ENCODE measurements at regions not wholly inside any gene's neighbourhood (a gene's known extent, or its start where the extent isn't known, plus 50 kb on each side); places are given as distances from the start of the nearest gene placed in this dataset.

- no peak for ATAC-seq
- H3K36me3 Mint-ChIP-seq (ENCODE audit: low read depth) = no peaks in the 10 kb centered on the region
Measured at GRCh38 chr17:72219137-72219823, 98.5 kb downstream of the SOX9 start.

GRCh38 chr17:72219824-72220493, 99.1 kb downstream of the SOX9 start:
- Mint-ChIP-seq H3K36me3 (ENCODE audit: low read depth) (no peaks in the 10 kb centered on the region), H3K9me3 (ENCODE audit: insufficient read depth) (no peaks in the 10 kb centered on the region), H3K4me1 (ENCODE audit: low read depth) (no peaks in the 10 kb centered on the region), H3K27me3 (ENCODE audit: low read depth) (peaks cover 24% of the 10 kb centered on the region), H3K27ac (no peak overlapping the region), H3K4me3 (no peak overlapping the region)
- ATAC-seq (no peak), DNase-seq (no peak)
- ChIA-PET CTCF (no interaction called here), POLR2A (no interaction called here)

More at GRCh38 chr17:72219137-72219823, 98.5 kb downstream of the SOX9 start:
- CTCF ChIA-PET = no interaction called here
- no peak overlapping the region for H3K27ac Mint-ChIP-seq
- DNase-seq = no peak
- POLR2A ChIA-PET = no interaction called here
- H3K9me3 Mint-ChIP-seq (ENCODE audit: insufficient read depth) = no peaks in the 10 kb centered on the region
- H3K4me3 Mint-ChIP-seq = no peak overlapping the region
- H3K4me1 Mint-ChIP-seq (ENCODE audit: low read depth) = no peaks in the 10 kb centered on the region
- peaks cover 24% of the 10 kb centered on the region for H3K27me3 Mint-ChIP-seq (ENCODE audit: low read depth)

GRCh38 chr17:72222661-72223380, 102.0 kb downstream of the SOX9 start:
- H3K27ac Mint-ChIP-seq = no peak overlapping the region
- no peaks in the 10 kb centered on the region for H3K9me3 Mint-ChIP-seq (ENCODE audit: insufficient read depth)
- CTCF ChIA-PET = no interaction called here
- H3K4me1 Mint-ChIP-seq (ENCODE audit: low read depth) = no peaks in the 10 kb centered on the region
- DNase-seq (no peak), ATAC-seq (no peak)
- POLR2A ChIA-PET = no interaction called here
- H3K27me3 Mint-ChIP-seq (ENCODE audit: low read depth) = peaks cover 24% of the 10 kb centered on the region
- no peak overlapping the region for H3K4me3 Mint-ChIP-seq
- H3K36me3 Mint-ChIP-seq (ENCODE audit: low read depth) = no peaks in the 10 kb centered on the region

GRCh38 chr17:72223866-72224291, 103.1 kb downstream of the SOX9 start:
- no peaks in the 10 kb centered on the region for H3K9me3 Mint-ChIP-seq (ENCODE audit: insufficient read depth)
- no peak overlapping the region for H3K27ac Mint-ChIP-seq
- POLR2A ChIA-PET = no interaction called here
- no peaks in the 10 kb centered on the region for H3K4me1 Mint-ChIP-seq (ENCODE audit: low read depth)
- no peak overlapping the region for H3K4me3 Mint-ChIP-seq
- peaks cover 21% of the 10 kb centered on the region for H3K27me3 Mint-ChIP-seq (ENCODE audit: low read depth)
- ATAC-seq (no peak), DNase-seq (no peak)
- no peaks in the 10 kb centered on the region for H3K36me3 Mint-ChIP-seq (ENCODE audit: low read depth)
- CTCF ChIA-PET = no interaction called here

- H3K9me3 Mint-ChIP-seq (ENCODE audit: insufficient read depth) = no peaks in the 10 kb centered on the region
- no peak overlapping the region for H3K27ac Mint-ChIP-seq
- no peak for ATAC-seq
- H3K4me1 Mint-ChIP-seq (ENCODE audit: low read depth) = no peaks in the 10 kb centered on the region
- H3K36me3 Mint-ChIP-seq (ENCODE audit: low read depth) = no peaks in the 10 kb centered on the region
- H3K4me3 Mint-ChIP-seq = no peak overlapping the region
- H3K27me3 Mint-ChIP-seq (ENCODE audit: low read depth) = no peaks in the 10 kb centered on the region
- POLR2A ChIA-PET = no interaction called here
- no peak for DNase-seq
- CTCF ChIA-PET = no interaction called here
Measured at GRCh38 chr17:72226322-72226721, 105.5 kb downstream of the SOX9 start.

- Mint-ChIP-seq H3K27ac (no peak overlapping the region), H3K4me1 (ENCODE audit: low read depth) (no peaks in the 10 kb centered on the region), H3K9me3 (ENCODE audit: insufficient read depth) (peaks cover 5% of the 10 kb centered on the region), H3K36me3 (ENCODE audit: low read depth) (no peaks in the 10 kb centered on the region), H3K4me3 (no peak overlapping the region), H3K27me3 (ENCODE audit: low read depth) (no peaks in the 10 kb centered on the region)
- POLR2A ChIA-PET = no interaction called here
- CTCF ChIA-PET = no interaction called here
- ATAC-seq = no peak
- no peak for DNase-seq
Measured at GRCh38 chr17:72233986-72234385, 113.2 kb downstream of the SOX9 start.

- ChIA-PET CTCF (no interaction called here), POLR2A (no interaction called here)
- H3K4me1 Mint-ChIP-seq (ENCODE audit: low read depth) = no peaks in the 10 kb centered on the region
- DNase-seq (no peak), ATAC-seq (no peak)
- H3K27ac Mint-ChIP-seq = no peak overlapping the region
- H3K27me3 Mint-ChIP-seq (ENCODE audit: low read depth) = no peaks in the 10 kb centered on the region
- H3K4me3 Mint-ChIP-seq = no peak overlapping the region
- H3K36me3 Mint-ChIP-seq (ENCODE audit: low read depth) = no peaks in the 10 kb centered on the region
- H3K9me3 Mint-ChIP-seq (ENCODE audit: insufficient read depth) = peaks cover 5% of the 10 kb centered on the region
Measured at GRCh38 chr17:72234985-72235384, 114.2 kb downstream of the SOX9 start.

- ATAC-seq (no peak), DNase-seq (no peak)
- Mint-ChIP-seq H3K27me3 (ENCODE audit: low read depth) (no peaks in the 10 kb centered on the region), H3K4me3 (no peak overlapping the region), H3K36me3 (ENCODE audit: low read depth) (no peaks in the 10 kb centered on the region), H3K27ac (no peak overlapping the region), H3K9me3 (ENCODE audit: insufficient read depth) (peaks cover 2% of the 10 kb centered on the region), H3K4me1 (ENCODE audit: low read depth) (no peaks in the 10 kb centered on the region)
- POLR2A ChIA-PET = no interaction called here
- CTCF ChIA-PET = no interaction called here
Measured at GRCh38 chr17:72236980-72237633, 116.3 kb downstream of the SOX9 start.

- ChIA-PET POLR2A (no interaction called here), CTCF (no interaction called here)
- no peaks in the 10 kb centered on the region for H3K9me3 Mint-ChIP-seq (ENCODE audit: insufficient read depth)
- ATAC-seq (no peak), DNase-seq (no peak)
- no peaks in the 10 kb centered on the region for H3K4me1 Mint-ChIP-seq (ENCODE audit: low read depth)
- no peak overlapping the region for H3K27ac Mint-ChIP-seq
- H3K27me3 Mint-ChIP-seq (ENCODE audit: low read depth) = no peaks in the 10 kb centered on the region
- H3K36me3 Mint-ChIP-seq (ENCODE audit: low read depth) = no peaks in the 10 kb centered on the region
- no peak overlapping the region for H3K4me3 Mint-ChIP-seq
Measured at GRCh38 chr17:72238157-72238673, 117.4 kb downstream of the SOX9 start.

GRCh38 chr17:72239548-72239947, 118.7 kb downstream of the SOX9 start:
- H3K4me3 Mint-ChIP-seq = no peak overlapping the region
- H3K9me3 Mint-ChIP-seq (ENCODE audit: insufficient read depth) = no peaks in the 10 kb centered on the region
- POLR2A ChIA-PET = no interaction called here
- no peak for DNase-seq
- no peak overlapping the region for H3K27ac Mint-ChIP-seq
- H3K4me1 Mint-ChIP-seq (ENCODE audit: low read depth) = no peaks in the 10 kb centered on the region
- ATAC-seq = no peak
- no peaks in the 10 kb centered on the region for H3K36me3 Mint-ChIP-seq (ENCODE audit: low read depth)
- H3K27me3 Mint-ChIP-seq (ENCODE audit: low read depth) = no peaks in the 10 kb centered on the region
- CTCF ChIA-PET = no interaction called here

- H3K9me3 Mint-ChIP-seq (ENCODE audit: insufficient read depth) = no peaks in the 10 kb centered on the region
- ChIA-PET CTCF (no interaction called here), POLR2A (no interaction called here)
Measured at GRCh38 chr17:72240333-72240732, 119.5 kb downstream of the SOX9 start.

GRCh38 chr17:72244494-72244893, 123.7 kb downstream of the SOX9 start:
- H3K36me3 Mint-ChIP-seq (ENCODE audit: low read depth) = no peaks in the 10 kb centered on the region
- no peaks in the 10 kb centered on the region for H3K27me3 Mint-ChIP-seq (ENCODE audit: low read depth)

More at GRCh38 chr17:72240333-72240732, 119.5 kb downstream of the SOX9 start:
- Mint-ChIP-seq H3K4me1 (ENCODE audit: low read depth) (no peaks in the 10 kb centered on the region), H3K27ac (no peak overlapping the region), H3K27me3 (ENCODE audit: low read depth) (no peaks in the 10 kb centered on the region), H3K36me3 (ENCODE audit: low read depth) (no peaks in the 10 kb centered on the region), H3K4me3 (no peak overlapping the region)
- ATAC-seq = no peak
- DNase-seq = no peak

More at GRCh38 chr17:72244494-72244893, 123.7 kb downstream of the SOX9 start:
- DNase-seq (no peak), ATAC-seq (no peak)
- H3K4me1 Mint-ChIP-seq (ENCODE audit: low read depth) = no peaks in the 10 kb centered on the region
- no peaks in the 10 kb centered on the region for H3K9me3 Mint-ChIP-seq (ENCODE audit: insufficient read depth)
- POLR2A ChIA-PET = no interaction called here
- no peak overlapping the region for H3K4me3 Mint-ChIP-seq
- CTCF ChIA-PET = no interaction called here
- no peak overlapping the region for H3K27ac Mint-ChIP-seq
